IMR-90 (cell line): ENCODE measurements at regions not wholly inside any gene's neighbourhood (a gene's known extent, or its start where the extent isn't known, plus 50 kb on each side); places are given as distances from the start of the nearest gene placed in this dataset.

Source experiments
- ATAC-seq: fragments of 200-7000 bp; cut with Tn5 transposase; 2 replicates; pipeline ENCODE4 v1.9.1; 2020; ENCODE audit warnings: low read depth, mild to moderate bottlenecking, moderate library complexity
- BruUV-seq: library from RNA; stranded (reverse); fragments of 400-500 nt; replicated peaks from 2 replicates; lab custom pipeline; 2021; lab: Mats Ljungman, UMichigan
- CTCF ChIA-PET: fragments of 300-600 bp; formaldehyde crosslinking; extraction: SDS; loops from one replicate; lab custom pipeline; 2021; ENCODE audit warnings: antibody characterized with exemption; lab: Yijun Ruan, JAX
- POLR2A ChIA-PET: fragments of 300-600 bp; sonication (Branson Sonifier 250); formaldehyde crosslinking; loops from one replicate; lab custom pipeline; 2022; ENCODE audit warnings: antibody characterized with exemption; ENCODE audit not compliant: unreplicated experiment; lab: Charles Lee
- DNase-seq: peaks from one replicate; pipeline ENCODE4 v3.0.0; 2013
- H2AFZ ChIP-seq: replicated peaks from 2 replicates; pipeline ENCODE3; 2013; ENCODE audit warnings: low read length, mild to moderate bottlenecking; ENCODE audit not compliant: poor library complexity
- H2AK5ac ChIP-seq: 2 replicates; pipeline ENCODE4 v1.6.1; 2013; ENCODE audit warnings: low read depth, low read length, inconsistent platforms
- H2AK9ac ChIP-seq: replicated peaks from 2 replicates; pipeline ENCODE3; 2013; ENCODE audit warnings: mild to moderate bottlenecking, low read depth, low read length, moderate library complexity; ENCODE audit not compliant: poor library complexity
- H2BK120ac ChIP-seq: 2 replicates; pipeline ENCODE4 v1.6.1; 2013; ENCODE audit warnings: low read depth, low read length, inconsistent platforms
- H2BK15ac ChIP-seq: 3 replicates; pipeline ENCODE4 v1.6.1; 2013; ENCODE audit warnings: low read depth, low read length, inconsistent platforms
- H2BK20ac ChIP-seq: 2 replicates; pipeline ENCODE4 v1.6.1; 2013; ENCODE audit warnings: low read depth, mild to moderate bottlenecking, inconsistent platforms, low read length, moderate library complexity
- H2BK5ac ChIP-seq: 2 replicates; pipeline ENCODE4 v1.6.1; 2013; ENCODE audit warnings: mild to moderate bottlenecking, low read depth, low read length, inconsistent platforms; ENCODE audit not compliant: poor library complexity, severe bottlenecking
- H3K14ac ChIP-seq: replicated peaks from 2 replicates; pipeline ENCODE4 v1.6.1; 2013; ENCODE audit warnings: low read depth, low read length, inconsistent platforms
- H3K18ac ChIP-seq: 2 replicates; pipeline ENCODE4 v1.6.1; 2013; ENCODE audit warnings: low read depth, low read length, control low read depth
- H3K23ac ChIP-seq: 2 replicates; pipeline ENCODE4 v1.6.1; 2013; ENCODE audit warnings: low read depth, low read length, inconsistent platforms
- H3K27ac ChIP-seq: 2 replicates; pipeline ENCODE4 v1.5.1; 2013; ENCODE audit warnings: mild to moderate bottlenecking, control low read depth, low read length; ENCODE audit not compliant: insufficient read depth
- H3K27me3 ChIP-seq: 2 replicates; pipeline ENCODE4 v1.6.1; 2013; ENCODE audit warnings: low read length; ENCODE audit not compliant: control insufficient read depth, insufficient read depth
- H3K36me3 ChIP-seq: 2 replicates; pipeline ENCODE4 v1.6.1; 2013; ENCODE audit warnings: low read length, mixed read lengths; ENCODE audit not compliant: control insufficient read depth, insufficient read depth
- H3K4ac ChIP-seq: 2 replicates; pipeline ENCODE4 v1.6.1; 2013; ENCODE audit warnings: low read depth, low read length, inconsistent platforms
- H3K4me1 ChIP-seq: 2 replicates; pipeline ENCODE4 v1.6.1; 2013; ENCODE audit warnings: low read length, mixed read lengths; ENCODE audit not compliant: control insufficient read depth, insufficient read depth
- H3K4me2 ChIP-seq: 2 replicates; pipeline ENCODE4 v1.6.1; 2013; ENCODE audit warnings: low read depth, mild to moderate bottlenecking, control low read depth, low read length, moderate library complexity
- H3K4me3 ChIP-seq: 2 replicates; pipeline ENCODE4 v1.5.1; 2013; ENCODE audit warnings: low read depth, mild to moderate bottlenecking, control low read depth, low read length, moderate library complexity; ENCODE audit not compliant: insufficient read depth
- H3K56ac ChIP-seq: 2 replicates; pipeline ENCODE4 v1.6.1; 2013; ENCODE audit warnings: low read length, inconsistent platforms; ENCODE audit not compliant: insufficient read depth; ENCODE audit errors: extremely low read depth
- H3K79me1 ChIP-seq, 2 experiments: 2 replicates each; pipeline ENCODE4 v1.6.1; 2013; ENCODE audit warnings: low read length in 2 of 2, inconsistent platforms in 1 of 2, low read depth in 1 of 2
- H3K9ac ChIP-seq: 2 replicates; pipeline ENCODE4 v1.6.1; 2013; ENCODE audit warnings: low read depth, low read length, control low read depth
- H3K9me1 ChIP-seq: 2 replicates; pipeline ENCODE4 v1.6.1; 2013; ENCODE audit warnings: low read length, inconsistent platforms; ENCODE audit not compliant: insufficient read depth
- H3K9me3 ChIP-seq: 2 replicates; pipeline ENCODE4 v1.6.1; 2013; ENCODE audit warnings: low read length; ENCODE audit not compliant: control insufficient read depth, insufficient read depth
- H4K20me1 ChIP-seq: 2 replicates; pipeline ENCODE4 v1.6.1; 2013; ENCODE audit warnings: low read length, inconsistent platforms; ENCODE audit not compliant: insufficient read depth
- H4K5ac ChIP-seq: 2 replicates; pipeline ENCODE4 v1.6.1; 2013; ENCODE audit warnings: mild to moderate bottlenecking, low read depth, low read length, control low read depth
- H4K8ac ChIP-seq, 2 experiments: 2 replicates each; pipeline ENCODE4 v1.6.1; 2013; ENCODE audit warnings: low read depth in 2 of 2, low read length in 2 of 2, control low read depth in 1 of 2, inconsistent platforms in 1 of 2
- H4K91ac ChIP-seq: 2 replicates; pipeline ENCODE4 v1.6.1; 2013; ENCODE audit warnings: low read depth, low read length, inconsistent platforms; ENCODE audit not compliant: insufficient read depth
- POLR2A ChIP-seq: IDR thresholded peaks from 2 replicates; pipeline ENCODE4 v1.6.1; 2012; ENCODE audit warnings: mild to moderate bottlenecking, low read depth, low read length
- RAD21 ChIP-seq: IDR thresholded peaks from 2 replicates; pipeline ENCODE4 v1.6.1; 2012; ENCODE audit warnings: low read length, improper control_type of control experiment
- WGBS, 2 experiments: methylation state at CpG; one replicate each; pipeline versions ENCODE4 v1.1.5 to v1.1.7; 2013; ENCODE audit warnings: missing lambda C conversion rate in 2 of 2; ENCODE audit not compliant: insufficient read length in 1 of 2; ENCODE audit errors: extremely low coverage in 2 of 2; 5-methylcytosine and 5-hydroxymethylcytosine counted together
- dilution Hi-C: fragments of 300-500 bp; cut with HindIII; formaldehyde crosslinking; loops from one replicate; pipeline ENCODE4 v1.14.3; 2018; ENCODE audit warnings: low sequenced_read_pairs; ENCODE audit not compliant: unreplicated experiment
- in situ Hi-C: fragments of 300-500 bp; cut with MboI; formaldehyde crosslinking; loops from 3 replicates; pipeline ENCODE4 v1.14.3; 2019; ENCODE audit warnings: low sequenced_read_pairs, inconsistent platforms, mixed read lengths
- intact Hi-C: fragments of 100-400 bp; cut with micrococcal nuclease; formaldehyde crosslinking; loops from 2 replicates; pipeline ENCODE4 v1.10.0; 2022
- TF ChIP-seq, protein P1 (sequence below): conservative IDR thresholded peaks from 2 replicates; pipeline ENCODE4 v1.5.1; 2012; ENCODE audit warnings: mild to moderate bottlenecking, low read depth, low read length, improper control_type of control experiment

DNA sequence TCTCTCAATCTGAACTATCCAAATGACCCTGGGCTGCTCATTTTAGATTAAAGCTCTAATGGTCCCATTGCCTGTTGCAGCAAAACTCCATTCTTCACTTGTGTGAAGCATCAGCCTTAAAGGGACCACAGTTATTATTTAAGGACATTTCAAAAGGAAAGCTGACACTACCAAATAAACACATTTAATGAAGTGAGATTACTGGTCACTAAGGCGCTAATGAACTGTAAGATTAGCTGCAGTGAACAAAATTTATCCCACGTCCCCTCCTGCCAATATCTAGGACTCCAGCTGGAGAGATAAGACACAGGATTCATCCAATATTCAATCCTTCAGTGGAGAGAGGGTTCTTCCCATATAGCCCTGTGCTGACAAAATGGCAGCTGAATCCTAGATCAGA is 1029.2 kb upstream of the SEL1L start:
- ATAC-seq (no peak), DNase-seq (no peak)
- Histone ChIP-seq H2BK120ac (no peak overlapping the region), H2BK20ac (no peak overlapping the region), H3K4me1 (no peaks in the 10 kb centered on the region), H3K36me3 (no peaks in the 10 kb centered on the region), H3K79me1 (no peaks in the 10 kb centered on the region), H3K27ac (no peak overlapping the region), H3K4ac (no peak overlapping the region), H3K9me3 (peaks cover 2% of the 10 kb centered on the region; the same call in 1 of the 2 replicates), H2BK15ac (no peak overlapping the region), H3K14ac (no peak overlapping the region), H3K23ac (no peak overlapping the region), H2AFZ (no peak overlapping the region), H3K18ac (no peak overlapping the region), H3K56ac (no peak overlapping the region), H4K5ac (no peak overlapping the region), H3K9ac (no peak overlapping the region), H4K91ac (no peak overlapping the region), H4K8ac (no peak overlapping the region), H2AK5ac (no peak overlapping the region), H3K27me3 (no peaks in the 10 kb centered on the region), H3K9me1 (no peaks in the 10 kb centered on the region), H2BK5ac (no peak overlapping the region), H4K20me1 (no peaks in the 10 kb centered on the region), H3K4me3 (no peak overlapping the region), H2AK9ac (no peak overlapping the region), H3K4me2 (no peak overlapping the region)
- dilution Hi-C loops: no loop called here
- ChIA-PET POLR2A (no interaction called here), CTCF (no interaction called here)
- intact Hi-C loops: no loop called here
- WGBS, 2 experiments: no CpG with 5 or more reads among the region's 2 CpGs
- no TSS peak for BruUV-seq
- in situ Hi-C loops: no loop called here
- TF ChIP-seq RAD21: no peak
- no peak for TF ChIP-seq POLR2A
- TF ChIP-seq, protein P1, sequence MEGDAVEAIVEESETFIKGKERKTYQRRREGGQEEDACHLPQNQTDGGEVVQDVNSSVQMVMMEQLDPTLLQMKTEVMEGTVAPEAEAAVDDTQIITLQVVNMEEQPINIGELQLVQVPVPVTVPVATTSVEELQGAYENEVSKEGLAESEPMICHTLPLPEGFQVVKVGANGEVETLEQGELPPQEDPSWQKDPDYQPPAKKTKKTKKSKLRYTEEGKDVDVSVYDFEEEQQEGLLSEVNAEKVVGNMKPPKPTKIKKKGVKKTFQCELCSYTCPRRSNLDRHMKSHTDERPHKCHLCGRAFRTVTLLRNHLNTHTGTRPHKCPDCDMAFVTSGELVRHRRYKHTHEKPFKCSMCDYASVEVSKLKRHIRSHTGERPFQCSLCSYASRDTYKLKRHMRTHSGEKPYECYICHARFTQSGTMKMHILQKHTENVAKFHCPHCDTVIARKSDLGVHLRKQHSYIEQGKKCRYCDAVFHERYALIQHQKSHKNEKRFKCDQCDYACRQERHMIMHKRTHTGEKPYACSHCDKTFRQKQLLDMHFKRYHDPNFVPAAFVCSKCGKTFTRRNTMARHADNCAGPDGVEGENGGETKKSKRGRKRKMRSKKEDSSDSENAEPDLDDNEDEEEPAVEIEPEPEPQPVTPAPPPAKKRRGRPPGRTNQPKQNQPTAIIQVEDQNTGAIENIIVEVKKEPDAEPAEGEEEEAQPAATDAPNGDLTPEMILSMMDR: no peak
